Prostate gland (tissue), 2 donors: ENCODE measurements at regions not wholly inside any gene's neighbourhood (a gene's known extent, or its start where the extent isn't known, plus 50 kb on each side); places are given as distances from the start of the nearest gene placed in this dataset.

Source experiments
- DNase-seq: peaks from one replicate; pipeline ENCODE4 v3.0.0-alpha.2; 2019; ENCODE audit warnings: low spot score
- H3K27ac ChIP-seq, 2 donors: fragments of 200-600 bp; sonication (generic); 2 replicates each; pipeline ENCODE4 v1.5.1; 2017 to 2019
- H3K27me3 ChIP-seq: fragments of 200-600 bp; sonication (generic); replicated peaks from 2 replicates; pipeline ENCODE4 v1.5.1; 2019; ENCODE audit not compliant: insufficient read depth
- H3K36me3 ChIP-seq, 2 donors: fragments of 200-600 bp; sonication (generic); 1 replicate in 1 of 2; 2 replicates in 1 of 2; pipeline versions ENCODE4 v1.5.1 to v1.8.1; 2017 to 2019
- H3K4me1 ChIP-seq: fragments of 200-600 bp; sonication (generic); replicated peaks from 2 replicates; pipeline ENCODE4 v1.5.1; 2019
- H3K4me3 ChIP-seq, 2 donors: fragments of 200-600 bp; sonication (generic); 2 replicates each; pipeline ENCODE4 v1.5.1; 2017 to 2019
- H3K9me3 ChIP-seq: fragments of 200-600 bp; sonication (generic); 2 replicates; pipeline ENCODE4 v1.5.1; 2017
- CTCF ChIP-seq, 4 experiments: fragments of 200-600 bp in 2 of 4; fragments of 450-650 bp in 2 of 4; sonication (generic) in 2 of 4; IDR thresholded peaks; 1 replicate in 3 of 4; 2 replicates in 1 of 4; pipeline ENCODE4 v1.5.1; 2016 to 2019; ENCODE audit warnings: antibody characterized with exemption in 4 of 4, mild to moderate bottlenecking in 2 of 4, moderate library complexity in 2 of 4
- POLR2A ChIP-seq: fragments of 450-650 bp; IDR thresholded peaks from one replicate; pipeline ENCODE4 v1.6.1; 2016; ENCODE audit warnings: antibody characterized with exemption, mild to moderate bottlenecking
- POLR2AphosphoS5 ChIP-seq: sonication (generic); formaldehyde crosslinking; IDR thresholded peaks from one replicate; pipeline ENCODE4 v1.6.1; 2017; ENCODE audit warnings: antibody characterized with exemption
- WGBS: methylation state at CpG from one replicate; pipeline ENCODE4 v1.1.5; 2018; 5-methylcytosine and 5-hydroxymethylcytosine counted together
- intact Hi-C: fragments of 100-400 bp; cut with DNase I; formaldehyde crosslinking; loops from one replicate; pipeline ENCODE4 v1.14.2; 2022

GRCh38 chr2:20897874-20898453 lies 75.1 kb upstream of the LDAH start:
- no peaks in the 10 kb centered on the region for H3K27me3 ChIP-seq
- 82% methylated on average over 2 of the region's 2 CpGs for WGBS
- H3K27ac ChIP-seq: no peak overlapping the region
- no peaks in the 10 kb centered on the region for H3K36me3 ChIP-seq
- intact Hi-C loops: no loop called here
- no peak for DNase-seq
- H3K4me3 ChIP-seq: no peak overlapping the region
- TF ChIP-seq CTCF (IDR thresholded peaks at IDR 0.05) (no peak), POLR2A (no peak), POLR2AphosphoS5 (no peak)
- no peaks in the 10 kb centered on the region for H3K9me3 ChIP-seq
- H3K4me1 ChIP-seq: no peaks in the 10 kb centered on the region

GRCh38 chr2:20897047-20897446 lies 74.1 kb upstream of the LDAH start:
- no peaks in the 10 kb centered on the region for H3K27me3 ChIP-seq
- DNase-seq: no peak
- TF ChIP-seq CTCF (IDR thresholded peaks at IDR 0.05): no peak
- TF ChIP-seq POLR2AphosphoS5: no peak
- TF ChIP-seq POLR2A: no peak
- no peak overlapping the region for H3K4me3 ChIP-seq
- 84% methylated on average over 3 of the region's 3 CpGs for WGBS
- H3K9me3 ChIP-seq: no peaks in the 10 kb centered on the region
- H3K27ac ChIP-seq: no peak overlapping the region
- H3K4me1 ChIP-seq: no peaks in the 10 kb centered on the region
- intact Hi-C loops: no loop called here
- no peaks in the 10 kb centered on the region for H3K36me3 ChIP-seq

- Histone ChIP-seq H3K27ac (no peak overlapping the region), H3K4me1 (no peaks in the 10 kb centered on the region), H3K9me3 (no peaks in the 10 kb centered on the region), H3K36me3 (no peaks in the 10 kb centered on the region), H3K4me3 (no peak overlapping the region), H3K27me3 (no peaks in the 10 kb centered on the region)
- WGBS: 79% methylated on average over 5 of the region's 5 CpGs
- no peak for DNase-seq
- intact Hi-C loops: no loop called here
- no peak for TF ChIP-seq CTCF (IDR thresholded peaks at IDR 0.05)
- no peak for TF ChIP-seq POLR2A
- TF ChIP-seq POLR2AphosphoS5: no peak
These were observed 61.9 kb upstream of the LDAH start for GRCh38 chr2:20884829-20885228.

- Histone ChIP-seq H3K9me3 (no peaks in the 10 kb centered on the region), H3K27me3 (no peaks in the 10 kb centered on the region), H3K4me3 (no peak overlapping the region), H3K36me3 (no peaks in the 10 kb centered on the region), H3K27ac (no peak overlapping the region), H3K4me1 (no peaks in the 10 kb centered on the region)
- no peak for DNase-seq
- no peak for TF ChIP-seq CTCF (IDR thresholded peaks at IDR 0.05)
- TF ChIP-seq POLR2AphosphoS5: no peak
- TF ChIP-seq POLR2A: no peak
- WGBS: 72% methylated on average over 4 of the region's 4 CpGs
- intact Hi-C loops: no loop called here
These were observed 59.7 kb upstream of the LDAH start for GRCh38 chr2:20882466-20883170.

GRCh38 chr2:20880221-20880771 lies 57.4 kb upstream of the LDAH start:
- H3K27ac ChIP-seq: no peak overlapping the region
- H3K27me3 ChIP-seq: no peaks in the 10 kb centered on the region
- no peaks in the 10 kb centered on the region for H3K9me3 ChIP-seq
- TF ChIP-seq POLR2AphosphoS5 (peak; percentile 54), POLR2A (no peak), CTCF (IDR thresholded peaks at IDR 0.05) (no peak)
- no peaks in the 10 kb centered on the region for H3K36me3 ChIP-seq
- H3K4me1 ChIP-seq: no peaks in the 10 kb centered on the region
- DNase-seq: peak; percentile 43
- WGBS: 71% methylated on average over 13 of the region's 13 CpGs
- no peak overlapping the region for H3K4me3 ChIP-seq
- intact Hi-C loops: no loop called here
